HepG2 (cell line): ENCODE measurements at regions not wholly inside any gene's neighbourhood (a gene's known extent, or its start where the extent isn't known, plus 50 kb on each side); places are given as distances from the start of the nearest gene placed in this dataset.

ENCODE experiments used
- CTCF ChIP-seq: sonication (generic); formaldehyde crosslinking; IDR thresholded peaks from 2 replicates; pipeline ENCODE4 v1.5.0; 2020; ENCODE audit warnings: mild to moderate bottlenecking, missing genetic modification reagents, moderate library complexity
- FOXK2 ChIP-seq: fragments of 450-650 bp; IDR thresholded peaks from 2 replicates; pipeline ENCODE4 v1.6.1; 2016
- JUN ChIP-seq: sonication (generic); formaldehyde crosslinking; IDR thresholded peaks from 2 replicates; pipeline ENCODE4 v1.4.0; 2020; ENCODE audit warnings: mild to moderate bottlenecking, missing genetic modification reagents
- TAF1 ChIP-seq: sonication (generic); formaldehyde crosslinking; IDR thresholded peaks from 2 replicates; pipeline ENCODE4 v1.4.0; 2020; ENCODE audit warnings: missing genetic modification reagents
- USF2 ChIP-seq, 2 experiments: sonication (generic) in 1 of 2; formaldehyde crosslinking in 1 of 2; IDR thresholded peaks; 2 replicates each; pipeline versions ENCODE4 v1.5.1 to v1.6.1; 2011 to 2020; ENCODE audit warnings: borderline replicate concordance in 1 of 2, low read depth in 1 of 2, low read length in 1 of 2, mild to moderate bottlenecking in 1 of 2, missing genetic modification reagents in 1 of 2, moderate library complexity in 1 of 2

GRCh38 chr12:90366286-90366685 is 588.7 kb downstream of the CCER1 start:
- TF ChIP-seq FOXK2: no peak
- TF ChIP-seq CTCF (CRISPR knock-in tag): no peak
- no peak for TF ChIP-seq JUN (CRISPR knock-in tag)
- no peak for TF ChIP-seq USF2 (IDR thresholded peaks at IDR 0.05; ENCODE audit: low read depth, low read length)
- TF ChIP-seq USF2 (CRISPR knock-in tag; IDR thresholded peaks at IDR 0.05; ENCODE audit: borderline replicate concordance): no peak
- no peak for TF ChIP-seq TAF1 (CRISPR knock-in tag)
